ENCODE measurements at regions not wholly inside any gene's neighbourhood (a gene's known extent, or its start where the extent isn't known, plus 50 kb on each side); places are given as distances from the start of the nearest gene placed in this dataset.

DNA sequence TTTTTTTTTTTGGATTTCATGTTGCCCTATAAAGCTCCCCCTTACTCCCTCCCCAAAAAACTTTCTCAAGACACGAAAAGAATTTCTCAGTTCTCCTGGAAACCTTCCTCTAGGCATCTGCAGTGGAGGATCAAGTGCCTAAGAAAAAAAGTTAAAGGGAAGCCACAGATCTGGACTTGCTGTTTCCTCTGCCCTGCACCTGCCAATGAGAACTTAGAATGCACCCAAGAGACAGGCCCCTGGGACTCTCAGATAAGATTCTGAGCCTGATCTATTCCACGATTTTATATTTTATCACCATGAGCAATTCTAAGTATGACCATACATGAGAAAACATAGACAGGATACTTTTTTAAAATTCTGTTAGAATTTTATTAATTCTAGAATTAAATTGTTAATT, 728.9 kb downstream of the BCL11B start:
- no peak for TF ChIP-seq POLR2A (IDR thresholded peaks at IDR 0.05; ENCODE audit: insufficient read depth in 1 of 2, low read depth in 2 of 2, low read length in 2 of 2)
- TF ChIP-seq SUZ12 (IDR thresholded peaks at IDR 0.05; ENCODE audit: low read depth, low read length) = no peak
- no peak for TF ChIP-seq TAF1 (CRISPR knock-in tag; IDR thresholded peaks at IDR 0.05)
- TF ChIP-seq, protein P1, sequence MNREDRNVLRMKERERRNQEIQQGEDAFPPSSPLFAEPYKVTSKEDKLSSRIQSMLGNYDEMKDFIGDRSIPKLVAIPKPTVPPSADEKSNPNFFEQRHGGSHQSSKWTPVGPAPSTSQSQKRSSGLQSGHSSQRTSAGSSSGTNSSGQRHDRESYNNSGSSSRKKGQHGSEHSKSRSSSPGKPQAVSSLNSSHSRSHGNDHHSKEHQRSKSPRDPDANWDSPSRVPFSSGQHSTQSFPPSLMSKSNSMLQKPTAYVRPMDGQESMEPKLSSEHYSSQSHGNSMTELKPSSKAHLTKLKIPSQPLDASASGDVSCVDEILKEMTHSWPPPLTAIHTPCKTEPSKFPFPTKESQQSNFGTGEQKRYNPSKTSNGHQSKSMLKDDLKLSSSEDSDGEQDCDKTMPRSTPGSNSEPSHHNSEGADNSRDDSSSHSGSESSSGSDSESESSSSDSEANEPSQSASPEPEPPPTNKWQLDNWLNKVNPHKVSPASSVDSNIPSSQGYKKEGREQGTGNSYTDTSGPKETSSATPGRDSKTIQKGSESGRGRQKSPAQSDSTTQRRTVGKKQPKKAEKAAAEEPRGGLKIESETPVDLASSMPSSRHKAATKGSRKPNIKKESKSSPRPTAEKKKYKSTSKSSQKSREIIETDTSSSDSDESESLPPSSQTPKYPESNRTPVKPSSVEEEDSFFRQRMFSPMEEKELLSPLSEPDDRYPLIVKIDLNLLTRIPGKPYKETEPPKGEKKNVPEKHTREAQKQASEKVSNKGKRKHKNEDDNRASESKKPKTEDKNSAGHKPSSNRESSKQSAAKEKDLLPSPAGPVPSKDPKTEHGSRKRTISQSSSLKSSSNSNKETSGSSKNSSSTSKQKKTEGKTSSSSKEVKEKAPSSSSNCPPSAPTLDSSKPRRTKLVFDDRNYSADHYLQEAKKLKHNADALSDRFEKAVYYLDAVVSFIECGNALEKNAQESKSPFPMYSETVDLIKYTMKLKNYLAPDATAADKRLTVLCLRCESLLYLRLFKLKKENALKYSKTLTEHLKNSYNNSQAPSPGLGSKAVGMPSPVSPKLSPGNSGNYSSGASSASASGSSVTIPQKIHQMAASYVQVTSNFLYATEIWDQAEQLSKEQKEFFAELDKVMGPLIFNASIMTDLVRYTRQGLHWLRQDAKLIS (CRISPR knock-in tag; IDR thresholded peaks at IDR 0.05) = no peak
- TF ChIP-seq, protein P2, sequence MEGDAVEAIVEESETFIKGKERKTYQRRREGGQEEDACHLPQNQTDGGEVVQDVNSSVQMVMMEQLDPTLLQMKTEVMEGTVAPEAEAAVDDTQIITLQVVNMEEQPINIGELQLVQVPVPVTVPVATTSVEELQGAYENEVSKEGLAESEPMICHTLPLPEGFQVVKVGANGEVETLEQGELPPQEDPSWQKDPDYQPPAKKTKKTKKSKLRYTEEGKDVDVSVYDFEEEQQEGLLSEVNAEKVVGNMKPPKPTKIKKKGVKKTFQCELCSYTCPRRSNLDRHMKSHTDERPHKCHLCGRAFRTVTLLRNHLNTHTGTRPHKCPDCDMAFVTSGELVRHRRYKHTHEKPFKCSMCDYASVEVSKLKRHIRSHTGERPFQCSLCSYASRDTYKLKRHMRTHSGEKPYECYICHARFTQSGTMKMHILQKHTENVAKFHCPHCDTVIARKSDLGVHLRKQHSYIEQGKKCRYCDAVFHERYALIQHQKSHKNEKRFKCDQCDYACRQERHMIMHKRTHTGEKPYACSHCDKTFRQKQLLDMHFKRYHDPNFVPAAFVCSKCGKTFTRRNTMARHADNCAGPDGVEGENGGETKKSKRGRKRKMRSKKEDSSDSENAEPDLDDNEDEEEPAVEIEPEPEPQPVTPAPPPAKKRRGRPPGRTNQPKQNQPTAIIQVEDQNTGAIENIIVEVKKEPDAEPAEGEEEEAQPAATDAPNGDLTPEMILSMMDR (CRISPR knock-in tag; IDR thresholded peaks at IDR 0.05) = no peak
- TF ChIP-seq ZBTB7B (CRISPR knock-in tag; IDR thresholded peaks at IDR 0.05) = no peak
- TF ChIP-seq REL (CRISPR knock-in tag; conservative IDR thresholded peaks at IDR 0.05) = no peak
- TF ChIP-seq ZFP41 (CRISPR knock-in tag; IDR thresholded peaks at IDR 0.05; ENCODE audit: borderline replicate concordance) = no peak
- no peak for TF ChIP-seq NFIC (IDR thresholded peaks at IDR 0.05; ENCODE audit: low read length)
- TF ChIP-seq, protein P3, sequence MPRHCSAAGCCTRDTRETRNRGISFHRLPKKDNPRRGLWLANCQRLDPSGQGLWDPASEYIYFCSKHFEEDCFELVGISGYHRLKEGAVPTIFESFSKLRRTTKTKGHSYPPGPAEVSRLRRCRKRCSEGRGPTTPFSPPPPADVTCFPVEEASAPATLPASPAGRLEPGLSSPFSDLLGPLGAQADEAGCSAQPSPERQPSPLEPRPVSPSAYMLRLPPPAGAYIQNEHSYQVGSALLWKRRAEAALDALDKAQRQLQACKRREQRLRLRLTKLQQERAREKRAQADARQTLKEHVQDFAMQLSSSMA (CRISPR knock-in tag; IDR thresholded peaks at IDR 0.05) = no peak
- TF ChIP-seq PHF8 (CRISPR knock-in tag; IDR thresholded peaks at IDR 0.05) = no peak
- no peak for TF ChIP-seq CCDC6 (CRISPR knock-in tag; IDR thresholded peaks at IDR 0.05)

All from HepG2 (cell line).